Suprapubic skin (tissue), 4 donors: ENCODE measurements at regions not wholly inside any gene's neighbourhood (a gene's known extent, or its start where the extent isn't known, plus 50 kb on each side); places are given as distances from the start of the nearest gene placed in this dataset.

Source experiments
- CTCF ChIP-seq, 2 donors: fragments of 200-600 bp in 1 of 2; fragments of 450-650 bp in 1 of 2; sonication (generic) in 1 of 2; IDR thresholded peaks; one replicate each; pipeline ENCODE4 v1.5.1; 2016 to 2019; ENCODE audit warnings: antibody characterized with exemption in 2 of 2, mild to moderate bottlenecking in 1 of 2, moderate library complexity in 1 of 2
- EP300 ChIP-seq: sonication (generic); formaldehyde crosslinking; IDR thresholded peaks from one replicate; pipeline ENCODE4 v1.6.1; 2017; ENCODE audit warnings: antibody characterized with exemption
- POLR2A ChIP-seq, 2 donors: fragments of 450-650 bp; IDR thresholded peaks; one replicate each; pipeline ENCODE4 v1.6.1; 2017; ENCODE audit warnings: antibody characterized with exemption in 2 of 2, mild to moderate bottlenecking in 2 of 2, moderate library complexity in 2 of 2
- POLR2AphosphoS5 ChIP-seq, 3 donors: sonication (generic); formaldehyde crosslinking; IDR thresholded peaks; one replicate each; pipeline ENCODE4 v1.6.1; 2017; ENCODE audit warnings: antibody characterized with exemption in 3 of 3

DNA sequence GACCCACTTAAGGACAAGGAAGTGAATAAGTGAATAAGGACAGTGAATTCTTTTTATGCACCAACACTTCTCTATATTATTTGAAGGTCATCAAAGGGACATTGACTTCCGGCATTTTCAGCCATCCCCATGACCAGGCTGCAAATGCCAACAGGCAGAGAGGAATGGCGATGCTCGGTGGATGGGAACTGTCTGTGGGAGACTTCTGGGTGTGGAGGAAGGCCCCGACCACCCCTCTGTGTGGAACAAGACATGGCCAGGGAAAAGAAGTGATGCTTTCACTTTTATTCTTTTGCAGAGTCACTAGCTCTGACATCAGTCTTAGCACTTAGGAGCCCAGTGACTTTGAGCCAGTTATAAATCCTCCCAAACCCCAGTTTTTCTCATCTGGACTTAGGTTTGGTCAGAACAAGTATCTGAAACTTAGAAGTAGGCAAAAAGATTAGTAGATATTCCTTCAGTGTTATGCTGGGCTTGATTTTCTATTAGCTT is 84.5 kb downstream of the KBTBD8 start:
- TF ChIP-seq CTCF (IDR thresholded peaks at IDR 0.05) (no peak), POLR2A (IDR thresholded peaks at IDR 0.05) (no peak), EP300 (no peak), POLR2AphosphoS5 (IDR thresholded peaks at IDR 0.05) (no peak)
